ENCODE measurements at regions not wholly inside any gene's neighbourhood (a gene's known extent, or its start where the extent isn't known, plus 50 kb on each side); places are given as distances from the start of the nearest gene placed in this dataset.

GRCh38 chr7:54841772-54842697, 83.0 kb upstream of the SEC61G start:
- DNase-seq, result peak; percentile 14 to 36
- Histone ChIP-seq H3K4me3 (replicated peaks in 1 of 3) (no peak overlapping the region), H3K9me3 (no peaks in the 10 kb centered on the region), H3K4me1 (peaks cover 0 to 12% of the 10 kb centered on the region in 2 donors), H3K27ac (no peak overlapping the region), H3K36me3 (no peaks in the 10 kb centered on the region), H3K27me3 (no peaks in the 10 kb centered on the region)
- TF ChIP-seq, protein P1, sequence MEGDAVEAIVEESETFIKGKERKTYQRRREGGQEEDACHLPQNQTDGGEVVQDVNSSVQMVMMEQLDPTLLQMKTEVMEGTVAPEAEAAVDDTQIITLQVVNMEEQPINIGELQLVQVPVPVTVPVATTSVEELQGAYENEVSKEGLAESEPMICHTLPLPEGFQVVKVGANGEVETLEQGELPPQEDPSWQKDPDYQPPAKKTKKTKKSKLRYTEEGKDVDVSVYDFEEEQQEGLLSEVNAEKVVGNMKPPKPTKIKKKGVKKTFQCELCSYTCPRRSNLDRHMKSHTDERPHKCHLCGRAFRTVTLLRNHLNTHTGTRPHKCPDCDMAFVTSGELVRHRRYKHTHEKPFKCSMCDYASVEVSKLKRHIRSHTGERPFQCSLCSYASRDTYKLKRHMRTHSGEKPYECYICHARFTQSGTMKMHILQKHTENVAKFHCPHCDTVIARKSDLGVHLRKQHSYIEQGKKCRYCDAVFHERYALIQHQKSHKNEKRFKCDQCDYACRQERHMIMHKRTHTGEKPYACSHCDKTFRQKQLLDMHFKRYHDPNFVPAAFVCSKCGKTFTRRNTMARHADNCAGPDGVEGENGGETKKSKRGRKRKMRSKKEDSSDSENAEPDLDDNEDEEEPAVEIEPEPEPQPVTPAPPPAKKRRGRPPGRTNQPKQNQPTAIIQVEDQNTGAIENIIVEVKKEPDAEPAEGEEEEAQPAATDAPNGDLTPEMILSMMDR (IDR thresholded peaks at IDR 0.05), result peak in 2 of 6 experiments; percentile 11 to 33
- TF ChIP-seq POLR2A (IDR thresholded peaks at IDR 0.05), result no peak
- intact Hi-C loops (cut with DNase I), result no loop called here
- 52 to 60% methylated on average over 8 of the region's 8 CpGs for WGBS, 2 donors

GRCh38 chr7:54843841-54844355, 84.9 kb upstream of the SEC61G start:
- H3K36me3 ChIP-seq, result no peaks in the 10 kb centered on the region
- no peak for DNase-seq
- intact Hi-C loops (cut with DNase I), result no loop called here
- no peak for TF ChIP-seq POLR2A (IDR thresholded peaks at IDR 0.05)
- TF ChIP-seq, protein P1 (IDR thresholded peaks at IDR 0.05), result no peak
- H3K9me3 ChIP-seq, result no peaks in the 10 kb centered on the region
- H3K4me1 ChIP-seq, result peaks cover 0 to 12% of the 10 kb centered on the region in 2 donors
- no peaks in the 10 kb centered on the region for H3K27me3 ChIP-seq
- H3K27ac ChIP-seq, result no peak overlapping the region
- no peak overlapping the region for H3K4me3 ChIP-seq (replicated peaks in 1 of 3)
- WGBS, 2 donors, result 83 to 89% methylated on average over 3 of the region's 3 CpGs

- no peaks in the 10 kb centered on the region for H3K36me3 ChIP-seq
- intact Hi-C loops (cut with DNase I), result no loop called here
- no peaks in the 10 kb centered on the region for H3K9me3 ChIP-seq
- H3K27ac ChIP-seq, result no peak overlapping the region
- H3K27me3 ChIP-seq, result no peaks in the 10 kb centered on the region
- DNase-seq, result no peak
- no peak overlapping the region for H3K4me3 ChIP-seq (replicated peaks in 1 of 3)
- TF ChIP-seq POLR2A (IDR thresholded peaks at IDR 0.05), result no peak
- TF ChIP-seq, protein P1 (IDR thresholded peaks at IDR 0.05), result no peak
- peaks cover 0 to 8% of the 10 kb centered on the region in 2 donors for H3K4me1 ChIP-seq
Observed at GRCh38 chr7:54846273-54846672, 87.3 kb upstream of the SEC61G start.

GRCh38 chr7:54847921-54848320, 88.9 kb upstream of the SEC61G start:
- no peak overlapping the region for H3K27ac ChIP-seq
- no peak for TF ChIP-seq POLR2A (IDR thresholded peaks at IDR 0.05)
- TF ChIP-seq, protein P1 (IDR thresholded peaks at IDR 0.05), result no peak
- intact Hi-C loops (cut with DNase I), result no loop called here
- no peaks in the 10 kb centered on the region for H3K27me3 ChIP-seq
- DNase-seq, result no peak
- no peaks in the 10 kb centered on the region for H3K36me3 ChIP-seq
- H3K9me3 ChIP-seq, result no peaks in the 10 kb centered on the region
- 76 to 90% methylated on average over 1 of the region's 1 CpG for WGBS, 2 donors
- H3K4me3 ChIP-seq (replicated peaks in 1 of 3), result no peak overlapping the region
- no peaks in the 10 kb centered on the region for H3K4me1 ChIP-seq

DNA sequence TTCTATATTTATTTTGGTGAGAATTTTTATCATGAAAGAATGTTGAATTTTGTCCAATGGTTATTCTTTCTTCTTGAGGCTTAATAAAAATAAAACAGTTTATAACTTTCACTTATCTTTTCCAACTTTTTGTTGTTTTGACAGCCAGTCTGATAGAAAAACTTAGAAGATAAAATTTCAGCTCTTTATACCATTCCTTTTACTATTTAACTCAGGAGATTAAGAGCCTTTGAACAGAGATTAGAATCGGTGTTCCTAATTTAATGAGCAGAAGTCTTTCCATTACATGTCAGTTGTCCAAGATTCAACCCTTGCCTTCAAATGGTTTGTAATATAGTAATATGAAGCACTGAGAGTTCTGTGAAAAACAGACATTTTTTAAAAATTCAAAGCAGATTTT, 97.8 kb upstream of the SEC61G start:
- Histone ChIP-seq H3K27me3 (no peaks in the 10 kb centered on the region), H3K9me3 (no peaks in the 10 kb centered on the region), H3K4me3 (replicated peaks in 1 of 3) (no peak overlapping the region), H3K27ac (no peak overlapping the region), H3K4me1 (no peaks in the 10 kb centered on the region), H3K36me3 (no peaks in the 10 kb centered on the region)
- intact Hi-C loops (cut with DNase I), result no loop called here
- no peak for TF ChIP-seq POLR2A (IDR thresholded peaks at IDR 0.05)
- TF ChIP-seq, protein P1 (IDR thresholded peaks at IDR 0.05), result no peak
- 75 to 76% methylated on average over 1 of the region's 1 CpG for WGBS, 2 donors
- DNase-seq, result no peak
